Endothelial cell of umbilical vein (primary cell): ENCODE measurements at regions not wholly inside any gene's neighbourhood (a gene's known extent, or its start where the extent isn't known, plus 50 kb on each side); places are given as distances from the start of the nearest gene placed in this dataset.

Experiments used
- BruUV-seq: library from RNA; stranded (reverse); fragments of 400-500 nt; replicated peaks from 2 replicates; lab custom pipeline; 2021; lab: Mats Ljungman, UMichigan
- CTCF ChIA-PET: fragments of 300-600, 350-600 bp; sonication (Branson Sonifier 250); formaldehyde crosslinking; loops from one replicate; lab custom pipeline; 2021; ENCODE audit warnings: antibody characterized with exemption, inconsistent platforms; lab: Charles Lee
- POLR2A ChIA-PET: fragments of 300-600, 350-600 bp; sonication (Branson Sonifier 250); formaldehyde crosslinking; loops from one replicate; lab custom pipeline; 2021; ENCODE audit warnings: antibody characterized with exemption, inconsistent platforms; lab: Charles Lee
- DNase-seq: peaks from one replicate; pipeline ENCODE4 v3.0.0-alpha.2; 2011; ENCODE audit warnings: low read depth, low spot score
- FAIRE-seq: peaks from 2 replicates; lab custom pipeline; 2011; peaks lifted over from hg19 to GRCh38; lab: Jason Lieb, UNC
- H2AFZ ChIP-seq: 2 replicates; pipeline ENCODE4 v1.6.0; 2012; ENCODE audit warnings: low read depth, low read length, control low read depth, inconsistent platforms
- H3K27ac ChIP-seq: 2 replicates; pipeline ENCODE4 v1.5.1; 2011; ENCODE audit warnings: low read depth, mild to moderate bottlenecking, control low read depth, low read length, moderate library complexity; ENCODE audit not compliant: insufficient read depth
- H3K27me3 ChIP-seq, 2 experiments: 2 replicates each; pipeline versions ENCODE4 v1.6.0 to v1.6.1; 2011; ENCODE audit warnings: low read length in 2 of 2, mixed read lengths in 1 of 2; ENCODE audit not compliant: control insufficient read depth in 2 of 2, insufficient read depth in 2 of 2
- H3K36me3 ChIP-seq, 2 experiments: 2 replicates in 1 of 2; 3 replicates in 1 of 2; pipeline ENCODE4 v1.5.1; 2011; ENCODE audit warnings: low read length in 2 of 2, mild to moderate bottlenecking in 1 of 2, moderate library complexity in 1 of 2; ENCODE audit not compliant: control insufficient read depth in 2 of 2, insufficient read depth in 2 of 2; ENCODE audit errors: extremely low read depth in 1 of 2
- H3K4me1 ChIP-seq: 3 replicates; pipeline ENCODE4 v1.5.1; 2011; ENCODE audit warnings: mild to moderate bottlenecking, low read length; ENCODE audit not compliant: control insufficient read depth, insufficient read depth; ENCODE audit errors: extremely low read depth
- H3K4me2 ChIP-seq: 2 replicates; pipeline ENCODE4 v1.6.1; 2011; ENCODE audit warnings: low read length, control low read depth, mixed read lengths; ENCODE audit not compliant: insufficient read depth
- H3K4me3 ChIP-seq, 3 experiments: fragments of 200-600 bp in 1 of 3; sonication (generic), shearing (Covaris generic) in 1 of 3; replicated peaks in 1 of 3; 2 replicates each; pipeline ENCODE4 v1.5.1; 2011 to 2016; ENCODE audit warnings: control low read depth in 3 of 3, low read length in 3 of 3, mild to moderate bottlenecking in 2 of 3, inconsistent platforms in 1 of 3, low read depth in 1 of 3, moderate library complexity in 1 of 3; ENCODE audit not compliant: insufficient read depth in 1 of 3
- H3K79me2 ChIP-seq: 2 replicates; pipeline ENCODE4 v1.6.0; 2012; ENCODE audit warnings: low read length, inconsistent platforms; ENCODE audit not compliant: control insufficient read depth, insufficient read depth
- H3K9ac ChIP-seq: replicated peaks from 2 replicates; pipeline ENCODE3; 2011; ENCODE audit warnings: low read length, control low read depth; ENCODE audit not compliant: insufficient read depth; ENCODE audit errors: extremely low read depth
- H3K9me1 ChIP-seq: replicated peaks from 3 replicates; pipeline ENCODE4 v1.6.0; 2011; ENCODE audit warnings: mild to moderate bottlenecking, low read length; ENCODE audit not compliant: control insufficient read depth, insufficient read depth; ENCODE audit errors: extremely low read depth
- H3K9me3 ChIP-seq: replicated peaks from 2 replicates; pipeline ENCODE4 v1.5.1; 2012; ENCODE audit warnings: low read length, inconsistent platforms; ENCODE audit not compliant: control insufficient read depth, insufficient read depth
- H4K20me1 ChIP-seq: replicated peaks from 2 replicates; pipeline ENCODE3; 2011; ENCODE audit warnings: mild to moderate bottlenecking, low read length; ENCODE audit not compliant: control insufficient read depth, insufficient read depth; ENCODE audit errors: extremely low read depth
- CTCF ChIP-seq, 2 donors: IDR thresholded peaks; 1 replicate in 1 of 2; 2 replicates in 1 of 2; pipeline ENCODE4 v1.5.1; 2011; ENCODE audit warnings: low read length in 2 of 2, mild to moderate bottlenecking in 2 of 2, moderate library complexity in 2 of 2, control low read depth in 1 of 2, inconsistent platforms in 1 of 2, low read depth in 1 of 2; ENCODE audit not compliant: insufficient read depth in 1 of 2; ENCODE audit errors: extremely low read depth in 1 of 2
- EZH2 ChIP-seq: IDR thresholded peaks from 2 replicates; pipeline ENCODE4 v1.6.1; 2012; ENCODE audit warnings: borderline replicate concordance, low read depth, mild to moderate bottlenecking, moderate library complexity, low read length, inconsistent platforms; ENCODE audit not compliant: severe bottlenecking
- FOS ChIP-seq: IDR thresholded peaks from 2 replicates; pipeline ENCODE4 v1.6.1; 2011; ENCODE audit warnings: mild to moderate bottlenecking, low read length, moderate library complexity, borderline replicate concordance; ENCODE audit not compliant: insufficient read depth
- GATA2 ChIP-seq: IDR thresholded peaks from 2 replicates; pipeline ENCODE4 v1.7.0; 2011; ENCODE audit warnings: low read depth, mild to moderate bottlenecking, moderate library complexity, mixed read lengths, low read length; ENCODE audit not compliant: insufficient read length, insufficient read depth
- JUN ChIP-seq: IDR thresholded peaks from 2 replicates; pipeline ENCODE4 v1.6.1; 2011; ENCODE audit warnings: borderline replicate concordance, low read depth; ENCODE audit not compliant: insufficient read length, insufficient read depth
- MAX ChIP-seq: IDR thresholded peaks from 2 replicates; pipeline ENCODE4 v1.6.1; 2011; ENCODE audit not compliant: insufficient read depth, insufficient read length
- MYC ChIP-seq: IDR thresholded peaks from one replicate; pipeline ENCODE4 v1.6.1; 2011; ENCODE audit warnings: mild to moderate bottlenecking, low read depth, low read length
- POLR2A ChIP-seq: IDR thresholded peaks from 2 replicates; pipeline ENCODE4 v1.6.1; 2012; ENCODE audit warnings: low read depth, mild to moderate bottlenecking, control low read depth, low read length
- POLR2AphosphoS5 ChIP-seq: IDR thresholded peaks from 2 replicates; pipeline ENCODE4 v1.6.1; 2012; ENCODE audit warnings: low read depth, mild to moderate bottlenecking, control low read depth, low read length, moderate library complexity; ENCODE audit not compliant: insufficient read depth
- dilution Hi-C: fragments of 300-500 bp; cut with MboI; formaldehyde crosslinking; loops from one replicate; pipeline ENCODE4 v1.15.0; 2019; ENCODE audit warnings: low sequenced_read_pairs; ENCODE audit not compliant: extremely low pct_ligation_motif_present
- intact Hi-C: fragments of 100-400 bp; cut with micrococcal nuclease; formaldehyde crosslinking; loops from one replicate; pipeline ENCODE4 v1.10.0; 2022

GRCh38 chr1:81420760-81421159 lies 380.0 kb upstream of the ADGRL2 start:
- H3K4me1 ChIP-seq: no peaks in the 10 kb centered on the region
- H3K27ac ChIP-seq: no peak overlapping the region
- DNase-seq (no peak), FAIRE-seq (no peak)
- no peaks in the 10 kb centered on the region for H3K79me2 ChIP-seq
- dilution Hi-C loops (no loop called here), intact Hi-C loops (no loop called here)
- no peaks in the 10 kb centered on the region for H3K9me1 ChIP-seq
- H3K9me3 ChIP-seq: no peaks in the 10 kb centered on the region
- no TSS peak for BruUV-seq
- POLR2A ChIA-PET: no interaction called here
- CTCF ChIA-PET: interaction anchor here (1.0 kb wide), 1 partner anchor 11 kb away, joined by 3 read pairs; no protein-coding TSS in a partner anchor
- H3K4me2 ChIP-seq: no peak overlapping the region
- no peak overlapping the region for H2AFZ ChIP-seq
- H3K27me3 ChIP-seq: no peaks in the 10 kb centered on the region
- no peak overlapping the region for H3K4me3 ChIP-seq
- H3K9ac ChIP-seq: no peak overlapping the region
- no peaks in the 10 kb centered on the region for H4K20me1 ChIP-seq
- TF ChIP-seq GATA2 (no peak), MAX (no peak), CTCF (IDR thresholded peaks at IDR 0.05; ENCODE audit: extremely low read depth in 1 of 2, insufficient read depth in 1 of 2, low read depth in 1 of 2, low read length in 2 of 2) (no peak), POLR2AphosphoS5 (no peak), MYC (no peak), EZH2 (no peak), POLR2A (no peak), FOS (no peak), JUN (no peak)
- no peaks in the 10 kb centered on the region for H3K36me3 ChIP-seq
